Neural cell (in vitro differentiated cells): ENCODE measurements at regions not wholly inside any gene's neighbourhood (a gene's known extent, or its start where the extent isn't known, plus 50 kb on each side); places are given as distances from the start of the nearest gene placed in this dataset.

Experiments
- H2AFZ ChIP-seq: fragments of 200-600, 300-800 bp; sonication (generic), shearing (Covaris generic); 2 replicates; pipeline ENCODE4 v1.6.0; 2014; ENCODE audit warnings: low read depth, mild to moderate bottlenecking, antibody characterized with exemption, low read length, moderate library complexity
- H3F3A ChIP-seq: fragments of 200-600 bp; shearing (Covaris generic); 2 replicates; pipeline ENCODE4 v1.6.1; 2016; ENCODE audit warnings: mild to moderate bottlenecking, moderate library complexity, mixed read lengths, antibody characterized with exemption, low read length; ENCODE audit not compliant: insufficient read depth, poor library complexity, severe bottlenecking
- H3K27ac ChIP-seq: fragments of 200-600, 300-800 bp; sonication (generic), shearing (Covaris generic); 2 replicates; pipeline ENCODE4 v1.5.1; 2014; ENCODE audit warnings: mild to moderate bottlenecking, low read length, moderate library complexity
- H3K27me3 ChIP-seq: fragments of 300-800, 200-600 bp; sonication (generic), shearing (Covaris generic); 2 replicates; pipeline ENCODE4 v1.6.0; 2014; ENCODE audit warnings: mild to moderate bottlenecking, low read depth, low read length, moderate library complexity; ENCODE audit not compliant: insufficient read depth
- H3K36me3 ChIP-seq: fragments of 300-800, 200-600 bp; sonication (generic), shearing (Covaris generic); 2 replicates; pipeline ENCODE4 v1.5.1; 2014; ENCODE audit warnings: mild to moderate bottlenecking, antibody characterized with exemption, low read length, moderate library complexity; ENCODE audit not compliant: insufficient read depth
- H3K4me2 ChIP-seq: fragments of 300-800, 200-600 bp; sonication (generic), shearing (Covaris generic); 2 replicates; pipeline ENCODE4 v1.6.0; 2014; ENCODE audit warnings: mild to moderate bottlenecking, low read length
- H3K4me3 ChIP-seq: fragments of 300-800, 200-600 bp; sonication (generic), shearing (Covaris generic); 2 replicates; pipeline ENCODE4 v1.5.1; 2014; ENCODE audit warnings: mild to moderate bottlenecking, low read length, moderate library complexity
- H3K79me2 ChIP-seq: fragments of 200-600 bp; shearing (Covaris generic); replicated peaks from 2 replicates; pipeline ENCODE4 v1.6.0; 2014; ENCODE audit warnings: mild to moderate bottlenecking, low read length, moderate library complexity; ENCODE audit not compliant: insufficient read depth
- H3K9ac ChIP-seq: fragments of 300-800, 200-600 bp; sonication (generic), shearing (Covaris generic); 2 replicates; pipeline ENCODE4 v1.6.1; 2016; ENCODE audit warnings: mild to moderate bottlenecking, low read length, mixed read lengths
- H3K9me2 ChIP-seq: fragments of 200-600 bp; shearing (Covaris generic); 2 replicates; pipeline ENCODE4 v1.6.1; 2016; ENCODE audit warnings: mild to moderate bottlenecking, low read length, mixed read lengths; ENCODE audit not compliant: insufficient read depth
- H3K9me3 ChIP-seq: fragments of 200-600, 300-800 bp; sonication (generic), shearing (Covaris generic); 2 replicates; pipeline ENCODE4 v1.6.1; 2016; ENCODE audit warnings: mild to moderate bottlenecking, mixed run types, low read length, moderate library complexity, mixed read lengths
- H4K20me1 ChIP-seq: fragments of 200-600 bp; shearing (Covaris generic); 2 replicates; pipeline ENCODE4 v1.6.1; 2016; ENCODE audit warnings: mild to moderate bottlenecking, mixed run types; ENCODE audit not compliant: insufficient read depth
- EP300 ChIP-seq: fragments of 450-650 bp; conservative IDR thresholded peaks from 2 replicates; pipeline ENCODE4 v1.6.1; 2014; ENCODE audit warnings: antibody characterized with exemption, mild to moderate bottlenecking, moderate library complexity; ENCODE audit not compliant: poor library complexity, severe bottlenecking
- EZH2 ChIP-seq: fragments of 200-600, 300-800 bp; shearing (Covaris generic), sonication (generic); IDR thresholded peaks from 2 replicates; pipeline ENCODE4 v1.6.1; 2014; ENCODE audit warnings: antibody characterized with exemption, low read length, borderline replicate concordance, mild to moderate bottlenecking; ENCODE audit not compliant: insufficient read depth, poor library complexity, severe bottlenecking
- MXI1 ChIP-seq: fragments of 450-650 bp; conservative IDR thresholded peaks from 2 replicates; pipeline ENCODE4 v1.6.1; 2014; ENCODE audit warnings: antibody characterized with exemption, mild to moderate bottlenecking; ENCODE audit not compliant: poor library complexity, severe bottlenecking
- POLR2AphosphoS5 ChIP-seq: IDR thresholded peaks from 2 replicates; pipeline ENCODE4 v1.6.1; 2012
- RAD21 ChIP-seq: fragments of 450-650 bp; conservative IDR thresholded peaks from 2 replicates; pipeline ENCODE4 v1.6.1; 2014; ENCODE audit warnings: antibody characterized with exemption, mild to moderate bottlenecking, moderate library complexity
- SMC3 ChIP-seq: fragments of 450-650 bp; conservative IDR thresholded peaks from 2 replicates; pipeline ENCODE4 v1.6.1; 2014; ENCODE audit warnings: antibody characterized with exemption, mild to moderate bottlenecking, moderate library complexity; ENCODE audit not compliant: poor library complexity
- TAF1 ChIP-seq: IDR thresholded peaks from 2 replicates; pipeline ENCODE4 v1.6.1; 2012; ENCODE audit warnings: low read depth
- TF ChIP-seq, protein P1 (sequence below): IDR thresholded peaks from 2 replicates; pipeline ENCODE4 v1.6.1; 2012; ENCODE audit warnings: borderline replicate concordance
- TF ChIP-seq, protein P2 (sequence below): fragments of 450-650 bp; IDR thresholded peaks from 2 replicates; pipeline ENCODE4 v1.5.1; 2014; ENCODE audit warnings: antibody characterized with exemption, mild to moderate bottlenecking, moderate library complexity; ENCODE audit not compliant: poor library complexity, severe bottlenecking

DNA sequence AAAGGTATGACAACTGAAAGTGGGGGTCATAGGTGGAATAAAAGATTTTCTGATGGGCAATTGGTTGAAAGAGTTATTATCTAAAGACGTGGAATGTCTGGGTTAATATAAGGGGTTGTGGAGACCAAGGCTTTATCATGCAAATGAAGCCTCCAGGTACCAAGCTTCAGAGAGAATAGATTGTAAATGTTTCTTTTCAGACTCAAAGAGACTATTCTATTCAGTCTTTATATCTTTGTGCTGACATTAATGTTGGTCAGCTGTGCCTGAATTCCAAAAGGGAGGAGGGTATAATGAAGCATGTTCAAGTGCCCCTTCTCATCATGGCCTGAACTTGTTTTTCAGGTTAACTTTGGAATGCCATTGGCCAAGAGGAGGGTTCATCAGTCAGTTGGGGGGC lies 145.3 kb downstream of the SETD4 start:
- no peak overlapping the region for H3K4me3 ChIP-seq
- no peaks in the 10 kb centered on the region for H3K9me2 ChIP-seq
- H3K27me3 ChIP-seq: no peaks in the 10 kb centered on the region

DNA sequence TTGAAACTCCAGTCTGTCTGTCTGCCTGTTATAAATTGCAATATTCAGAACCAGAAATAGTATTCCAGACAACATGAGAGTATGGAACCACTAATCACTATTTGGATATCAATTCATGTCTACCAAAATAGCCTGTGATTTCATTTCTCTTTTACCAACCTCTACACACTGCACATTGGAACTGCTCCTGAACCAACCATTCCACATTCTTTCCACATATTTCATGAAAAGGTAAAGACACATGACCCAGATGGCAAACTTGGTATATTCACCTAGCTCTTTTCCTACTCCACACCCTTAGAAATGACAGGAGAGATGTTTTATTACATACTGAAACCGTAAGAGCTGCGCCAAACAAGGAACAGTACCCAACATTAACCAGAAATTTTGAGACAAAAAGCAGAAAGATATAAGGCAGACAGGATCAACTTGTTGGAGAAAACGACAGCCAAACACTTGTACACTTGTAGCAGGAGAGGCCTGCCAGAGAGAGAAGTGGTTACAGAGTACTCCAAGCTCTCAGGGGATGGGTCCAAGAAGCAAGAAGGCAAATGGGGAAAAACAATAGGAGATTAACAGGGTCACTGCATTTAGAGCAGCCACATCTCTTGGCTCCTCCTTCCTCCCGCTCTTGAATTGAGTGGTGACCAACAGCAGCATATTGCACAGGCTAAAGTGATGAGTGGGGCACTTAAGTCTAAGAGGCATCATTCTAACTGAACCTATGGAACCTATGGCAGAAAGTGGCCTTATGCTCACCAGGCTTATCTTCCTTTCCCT lies 148.7 kb downstream of the SETD4 start:
- no peak overlapping the region for H3K4me3 ChIP-seq
- H3K27ac ChIP-seq: no peak overlapping the region
- no peaks in the 10 kb centered on the region for H3F3A ChIP-seq
- no peaks in the 10 kb centered on the region for H3K79me2 ChIP-seq
- TF ChIP-seq TAF1 (no peak), SMC3 (no peak), EZH2 (no peak), MXI1 (no peak), POLR2AphosphoS5 (no peak), EP300 (no peak), RAD21 (no peak)
- TF ChIP-seq, protein P1, sequence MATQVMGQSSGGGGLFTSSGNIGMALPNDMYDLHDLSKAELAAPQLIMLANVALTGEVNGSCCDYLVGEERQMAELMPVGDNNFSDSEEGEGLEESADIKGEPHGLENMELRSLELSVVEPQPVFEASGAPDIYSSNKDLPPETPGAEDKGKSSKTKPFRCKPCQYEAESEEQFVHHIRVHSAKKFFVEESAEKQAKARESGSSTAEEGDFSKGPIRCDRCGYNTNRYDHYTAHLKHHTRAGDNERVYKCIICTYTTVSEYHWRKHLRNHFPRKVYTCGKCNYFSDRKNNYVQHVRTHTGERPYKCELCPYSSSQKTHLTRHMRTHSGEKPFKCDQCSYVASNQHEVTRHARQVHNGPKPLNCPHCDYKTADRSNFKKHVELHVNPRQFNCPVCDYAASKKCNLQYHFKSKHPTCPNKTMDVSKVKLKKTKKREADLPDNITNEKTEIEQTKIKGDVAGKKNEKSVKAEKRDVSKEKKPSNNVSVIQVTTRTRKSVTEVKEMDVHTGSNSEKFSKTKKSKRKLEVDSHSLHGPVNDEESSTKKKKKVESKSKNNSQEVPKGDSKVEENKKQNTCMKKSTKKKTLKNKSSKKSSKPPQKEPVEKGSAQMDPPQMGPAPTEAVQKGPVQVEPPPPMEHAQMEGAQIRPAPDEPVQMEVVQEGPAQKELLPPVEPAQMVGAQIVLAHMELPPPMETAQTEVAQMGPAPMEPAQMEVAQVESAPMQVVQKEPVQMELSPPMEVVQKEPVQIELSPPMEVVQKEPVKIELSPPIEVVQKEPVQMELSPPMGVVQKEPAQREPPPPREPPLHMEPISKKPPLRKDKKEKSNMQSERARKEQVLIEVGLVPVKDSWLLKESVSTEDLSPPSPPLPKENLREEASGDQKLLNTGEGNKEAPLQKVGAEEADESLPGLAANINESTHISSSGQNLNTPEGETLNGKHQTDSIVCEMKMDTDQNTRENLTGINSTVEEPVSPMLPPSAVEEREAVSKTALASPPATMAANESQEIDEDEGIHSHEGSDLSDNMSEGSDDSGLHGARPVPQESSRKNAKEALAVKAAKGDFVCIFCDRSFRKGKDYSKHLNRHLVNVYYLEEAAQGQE: no peak
- TF ChIP-seq, protein P2, sequence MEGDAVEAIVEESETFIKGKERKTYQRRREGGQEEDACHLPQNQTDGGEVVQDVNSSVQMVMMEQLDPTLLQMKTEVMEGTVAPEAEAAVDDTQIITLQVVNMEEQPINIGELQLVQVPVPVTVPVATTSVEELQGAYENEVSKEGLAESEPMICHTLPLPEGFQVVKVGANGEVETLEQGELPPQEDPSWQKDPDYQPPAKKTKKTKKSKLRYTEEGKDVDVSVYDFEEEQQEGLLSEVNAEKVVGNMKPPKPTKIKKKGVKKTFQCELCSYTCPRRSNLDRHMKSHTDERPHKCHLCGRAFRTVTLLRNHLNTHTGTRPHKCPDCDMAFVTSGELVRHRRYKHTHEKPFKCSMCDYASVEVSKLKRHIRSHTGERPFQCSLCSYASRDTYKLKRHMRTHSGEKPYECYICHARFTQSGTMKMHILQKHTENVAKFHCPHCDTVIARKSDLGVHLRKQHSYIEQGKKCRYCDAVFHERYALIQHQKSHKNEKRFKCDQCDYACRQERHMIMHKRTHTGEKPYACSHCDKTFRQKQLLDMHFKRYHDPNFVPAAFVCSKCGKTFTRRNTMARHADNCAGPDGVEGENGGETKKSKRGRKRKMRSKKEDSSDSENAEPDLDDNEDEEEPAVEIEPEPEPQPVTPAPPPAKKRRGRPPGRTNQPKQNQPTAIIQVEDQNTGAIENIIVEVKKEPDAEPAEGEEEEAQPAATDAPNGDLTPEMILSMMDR: no peak
- H3K9ac ChIP-seq: no peak overlapping the region
- no peak overlapping the region for H3K4me2 ChIP-seq
- no peaks in the 10 kb centered on the region for H3K9me2 ChIP-seq
- no peaks in the 10 kb centered on the region for H3K36me3 ChIP-seq
- no peaks in the 10 kb centered on the region for H4K20me1 ChIP-seq
- H3K9me3 ChIP-seq: no peaks in the 10 kb centered on the region
- no peak overlapping the region for H2AFZ ChIP-seq
- no peaks in the 10 kb centered on the region for H3K27me3 ChIP-seq

More for the DNA sequence above, 145.3 kb downstream of the SETD4 start:
- no peaks in the 10 kb centered on the region for H3K36me3 ChIP-seq
- no peak overlapping the region for H2AFZ ChIP-seq
- H4K20me1 ChIP-seq: no peaks in the 10 kb centered on the region
- H3K4me2 ChIP-seq: no peak overlapping the region
- no peaks in the 10 kb centered on the region for H3K79me2 ChIP-seq
- H3K9me3 ChIP-seq: no peaks in the 10 kb centered on the region
- H3K9ac ChIP-seq: no peak overlapping the region
- H3K27ac ChIP-seq: no peak overlapping the region
- TF ChIP-seq, protein P1: no peak
- TF ChIP-seq TAF1 (no peak), RAD21 (no peak), POLR2AphosphoS5 (no peak), SMC3 (no peak), MXI1 (no peak), EZH2 (no peak), EP300 (no peak)
- TF ChIP-seq, protein P2: no peak
- no peaks in the 10 kb centered on the region for H3F3A ChIP-seq
